Uterus (tissue), 3 donors: ENCODE measurements at regions not wholly inside any gene's neighbourhood (a gene's known extent, or its start where the extent isn't known, plus 50 kb on each side); places are given as distances from the start of the nearest gene placed in this dataset. TPM values are rescaled to one million over a fixed set of nuclear protein-coding genes. Genes with fewer than 3 reads are reported as not detected.

ENCODE experiments used
- DNase-seq, 2 donors: peaks; one replicate each; pipeline ENCODE4 v3.0.0-alpha.2; 2019 to 2020
- H3K27ac ChIP-seq, 2 donors: fragments of 200-600 bp; sonication (generic); 1 replicate in 1 of 2; 2 replicates in 1 of 2; pipeline ENCODE4 v1.5.1; 2016 to 2018
- H3K27me3 ChIP-seq, 2 donors: fragments of 200-600 bp; sonication (generic); one replicate each; pipeline ENCODE4 v1.5.1; 2018 to 2019; ENCODE audit warnings: control low read depth in 1 of 2
- H3K36me3 ChIP-seq, 2 donors: fragments of 200-600 bp; sonication (generic); one replicate each; pipeline ENCODE4 v1.5.1; 2019; ENCODE audit warnings: control low read depth in 1 of 2
- H3K4me1 ChIP-seq, 2 donors: fragments of 200-600 bp; sonication (generic); one replicate each; pipeline ENCODE4 v1.5.1; 2018 to 2019; ENCODE audit warnings: control low read depth in 1 of 2
- H3K4me3 ChIP-seq, 2 donors: fragments of 200-600 bp; sonication (generic); 1 replicate in 1 of 2; 2 replicates in 1 of 2; pipeline ENCODE4 v1.5.1; 2018 to 2019; ENCODE audit warnings: mild to moderate bottlenecking in 1 of 2
- H3K9me3 ChIP-seq, 2 donors: fragments of 200-600 bp; sonication (generic); one replicate each; pipeline ENCODE4 v1.5.1; 2019; ENCODE audit warnings: control low read depth in 1 of 2
- POLR2A ChIP-seq, 2 donors: fragments of 450-650 bp; IDR thresholded peaks; one replicate each; pipeline ENCODE4 v1.6.1; 2016; ENCODE audit warnings: antibody characterized with exemption in 2 of 2, mild to moderate bottlenecking in 1 of 2, moderate library complexity in 1 of 2
- intact Hi-C: fragments of 100-400 bp; cut with DNase I; formaldehyde crosslinking; loops from one replicate; pipeline ENCODE4 v1.15.1; 2023; ENCODE audit warnings: low total_unique reads
- small RNA-seq: library from RNA; depleted of rRNA; stranded (forward); fragments of <200 nt; gene quantifications from one replicate; pipeline ENCODE3, GENCODE V24; 2016
- TF ChIP-seq, protein P1 (sequence below), 4 experiments: fragments of 200-600 bp in 2 of 4; fragments of 450-650 bp in 2 of 4; sonication (generic) in 2 of 4; IDR thresholded peaks; one replicate each; pipeline ENCODE4 v1.5.1; 2016 to 2019; ENCODE audit warnings: antibody characterized with exemption in 4 of 4, mild to moderate bottlenecking in 2 of 4, moderate library complexity in 1 of 4
- donor health status: DM: yes; HTN: yes; CAD: no.

DNA sequence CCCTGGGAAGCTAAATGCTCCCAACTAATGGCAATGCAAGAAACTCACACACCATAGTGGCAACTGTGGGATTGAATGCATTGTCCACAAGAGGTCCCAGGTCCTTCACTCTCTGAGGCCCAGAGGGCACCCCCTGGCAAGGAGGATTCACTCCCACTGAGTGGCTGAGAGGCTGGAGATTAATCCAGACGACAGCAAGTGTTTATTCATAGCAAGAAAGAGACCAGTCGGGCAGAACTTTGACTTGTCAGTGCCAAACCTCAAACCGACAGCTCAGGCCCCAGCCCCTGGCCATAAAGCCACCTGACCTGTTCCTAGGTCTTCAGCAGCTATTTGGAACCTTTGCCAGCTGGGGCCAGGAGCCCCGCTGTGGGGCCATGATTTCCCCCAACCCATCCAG lies 54.5 kb upstream of the MPEG1 start:
- Histone ChIP-seq H3K27me3 (no peaks in the 10 kb centered on the region), H3K9me3 (no peaks in the 10 kb centered on the region), H3K36me3 (no peaks in the 10 kb centered on the region), H3K27ac (no peak overlapping the region), H3K4me1 (no peaks in the 10 kb centered on the region), H3K4me3 (no peak overlapping the region)
- intact Hi-C loops: no loop called here
- DNase-seq: no peak
- TF ChIP-seq POLR2A (IDR thresholded peaks at IDR 0.05): no peak
- TF ChIP-seq, protein P1, sequence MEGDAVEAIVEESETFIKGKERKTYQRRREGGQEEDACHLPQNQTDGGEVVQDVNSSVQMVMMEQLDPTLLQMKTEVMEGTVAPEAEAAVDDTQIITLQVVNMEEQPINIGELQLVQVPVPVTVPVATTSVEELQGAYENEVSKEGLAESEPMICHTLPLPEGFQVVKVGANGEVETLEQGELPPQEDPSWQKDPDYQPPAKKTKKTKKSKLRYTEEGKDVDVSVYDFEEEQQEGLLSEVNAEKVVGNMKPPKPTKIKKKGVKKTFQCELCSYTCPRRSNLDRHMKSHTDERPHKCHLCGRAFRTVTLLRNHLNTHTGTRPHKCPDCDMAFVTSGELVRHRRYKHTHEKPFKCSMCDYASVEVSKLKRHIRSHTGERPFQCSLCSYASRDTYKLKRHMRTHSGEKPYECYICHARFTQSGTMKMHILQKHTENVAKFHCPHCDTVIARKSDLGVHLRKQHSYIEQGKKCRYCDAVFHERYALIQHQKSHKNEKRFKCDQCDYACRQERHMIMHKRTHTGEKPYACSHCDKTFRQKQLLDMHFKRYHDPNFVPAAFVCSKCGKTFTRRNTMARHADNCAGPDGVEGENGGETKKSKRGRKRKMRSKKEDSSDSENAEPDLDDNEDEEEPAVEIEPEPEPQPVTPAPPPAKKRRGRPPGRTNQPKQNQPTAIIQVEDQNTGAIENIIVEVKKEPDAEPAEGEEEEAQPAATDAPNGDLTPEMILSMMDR (IDR thresholded peaks at IDR 0.05): no peak

DNA sequence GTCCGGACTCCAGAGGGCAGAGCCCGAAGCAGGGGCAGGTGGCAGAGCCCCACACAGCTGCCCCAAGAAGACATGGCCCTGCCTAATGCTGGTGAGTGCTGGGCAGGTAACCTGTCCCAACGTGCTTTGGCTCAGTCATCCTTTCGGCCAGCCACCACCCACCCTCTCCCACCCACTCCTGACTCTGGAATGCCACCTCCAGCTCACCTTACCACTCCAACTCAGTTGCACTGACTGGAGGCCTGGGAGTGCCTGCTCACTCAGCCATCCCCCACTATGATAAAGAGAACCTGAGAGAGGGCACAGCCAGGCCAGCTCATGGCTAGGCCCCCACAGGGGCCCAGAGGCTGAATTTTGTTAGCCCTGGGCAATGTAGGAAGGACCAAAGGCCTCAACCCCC lies 53.8 kb upstream of the MPEG1 start:
- no peak overlapping the region for H3K27ac ChIP-seq
- H3K4me3 ChIP-seq: no peak overlapping the region
- H3K9me3 ChIP-seq: no peaks in the 10 kb centered on the region
- TF ChIP-seq POLR2A (IDR thresholded peaks at IDR 0.05): no peak
- TF ChIP-seq, protein P1 (IDR thresholded peaks at IDR 0.05): no peak
- intact Hi-C loops: no loop called here
- no peaks in the 10 kb centered on the region for H3K4me1 ChIP-seq
- DNase-seq: no peak
- no peaks in the 10 kb centered on the region for H3K27me3 ChIP-seq
- no peaks in the 10 kb centered on the region for H3K36me3 ChIP-seq

DNA sequence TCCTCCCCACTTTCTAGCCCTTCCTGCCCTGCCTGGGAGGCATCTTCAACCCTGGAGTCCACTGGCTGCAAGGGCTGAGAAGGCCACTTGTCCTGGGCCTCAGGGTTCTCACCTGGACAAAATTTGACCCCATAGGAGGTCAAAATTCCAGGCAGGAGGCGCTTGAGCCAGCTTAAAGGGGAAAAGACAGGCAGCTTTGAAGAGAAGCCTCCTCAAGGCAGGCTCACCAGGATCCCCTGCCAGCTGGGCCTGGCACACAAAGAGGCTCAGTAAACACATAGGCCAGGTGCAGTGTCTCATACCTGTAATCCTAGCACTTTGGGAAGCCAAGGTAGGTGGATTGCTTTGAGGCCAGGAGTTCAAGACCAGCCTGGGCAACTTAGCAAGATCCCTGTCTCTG lies 53.0 kb upstream of the MPEG1 start:
- no peaks in the 10 kb centered on the region for H3K4me1 ChIP-seq
- H3K27me3 ChIP-seq: no peaks in the 10 kb centered on the region
- no peak overlapping the region for H3K27ac ChIP-seq
- no peak for TF ChIP-seq POLR2A (IDR thresholded peaks at IDR 0.05)
- TF ChIP-seq, protein P1 (IDR thresholded peaks at IDR 0.05): no peak
- no peak overlapping the region for H3K4me3 ChIP-seq
- intact Hi-C loops: no loop called here
- H3K9me3 ChIP-seq: no peaks in the 10 kb centered on the region
- H3K36me3 ChIP-seq: no peaks in the 10 kb centered on the region
- DNase-seq: no peak

DNA sequence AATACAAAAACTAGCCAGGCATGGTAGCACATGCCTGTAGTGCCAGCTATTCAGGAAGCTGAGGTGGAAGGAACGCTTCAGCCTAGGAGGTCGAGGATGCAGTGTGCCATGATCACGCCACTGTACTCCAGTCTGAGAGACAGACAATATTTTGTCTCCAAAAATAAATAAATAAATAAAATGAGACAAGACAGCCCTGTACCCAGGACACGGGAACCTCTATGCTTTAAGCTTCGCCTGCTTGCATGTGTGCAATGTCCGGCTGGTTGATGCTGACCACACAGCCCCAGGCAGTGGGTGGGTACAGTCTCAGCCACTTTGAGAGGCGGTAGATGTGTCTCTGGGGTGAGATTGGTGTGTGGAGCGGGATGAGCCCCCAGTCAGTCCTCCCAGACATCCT lies 52.0 kb upstream of the MPEG1 start:
- no peak for DNase-seq
- Histone ChIP-seq H3K36me3 (no peaks in the 10 kb centered on the region), H3K27me3 (no peaks in the 10 kb centered on the region), H3K9me3 (no peaks in the 10 kb centered on the region), H3K27ac (no peak overlapping the region), H3K4me1 (no peaks in the 10 kb centered on the region), H3K4me3 (no peak overlapping the region)
- intact Hi-C loops: no loop called here
- TF ChIP-seq POLR2A (IDR thresholded peaks at IDR 0.05): no peak
- TF ChIP-seq, protein P1 (IDR thresholded peaks at IDR 0.05): no peak

DNA sequence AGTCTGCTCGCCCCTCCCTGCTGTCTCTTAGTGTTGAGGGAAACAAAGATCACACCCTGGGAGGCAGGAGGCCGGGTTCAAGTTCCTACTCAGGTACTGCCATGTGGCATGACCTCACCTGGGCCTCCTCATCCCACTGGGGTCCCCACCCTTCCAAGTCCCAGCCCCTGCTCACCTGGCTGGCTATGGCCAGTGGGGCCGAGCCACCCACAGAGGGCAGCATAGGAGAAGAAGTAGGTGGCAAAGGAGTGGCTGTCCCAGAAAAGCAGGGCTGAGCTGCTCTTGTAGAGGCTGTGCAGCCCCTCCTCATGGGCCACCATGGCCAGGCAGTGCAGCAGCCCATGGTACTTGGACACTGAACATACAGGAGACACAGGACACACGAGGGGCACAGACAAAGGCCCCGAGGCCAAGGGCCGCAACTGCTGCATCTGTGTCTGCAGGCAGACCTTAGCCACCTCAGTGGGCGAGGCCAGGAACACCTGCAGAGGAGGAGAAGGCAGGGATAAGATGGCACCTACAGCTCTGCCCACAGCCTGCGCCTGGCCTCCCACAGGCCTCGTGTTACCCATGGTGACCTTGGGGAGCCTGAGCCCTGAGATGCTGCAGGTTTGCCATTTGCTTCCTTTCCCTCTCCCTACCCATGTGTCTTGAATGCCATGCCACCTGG lies 50.6 kb upstream of the MPEG1 start:
- intact Hi-C loops: no loop called here
- no peak for TF ChIP-seq POLR2A (IDR thresholded peaks at IDR 0.05)
- TF ChIP-seq, protein P1 (IDR thresholded peaks at IDR 0.05): no peak
- no peaks in the 10 kb centered on the region for H3K36me3 ChIP-seq
- H3K4me3 ChIP-seq: no peak overlapping the region
- H3K9me3 ChIP-seq: no peaks in the 10 kb centered on the region
- H3K27me3 ChIP-seq: no peaks in the 10 kb centered on the region
- H3K4me1 ChIP-seq: no peaks in the 10 kb centered on the region
- no peak for DNase-seq
- no peak overlapping the region for H3K27ac ChIP-seq

Small RNA genes in the stretch of these regions (small RNA-seq; reads per million reads assigned to genes)
- gene RN7SL435P: not detected
